Stimulated activated CD8-positive, alpha-beta memory T cell treated with anti-CD3 and anti-CD28 coated beads, Interleukin-15, amount 100 ng/mL, for 1 hour (primary cell): ENCODE measurements at regions not wholly inside any gene's neighbourhood (a gene's known extent, or its start where the extent isn't known, plus 50 kb on each side); places are given as distances from the start of the nearest gene placed in this dataset.
"Not testable (repeated sequence)": the region's sequence is repeated elsewhere in the genome, so short reads cannot be mapped to it uniquely, and the experiment has no call there.

Experiments used
- DNase-seq: peaks from one replicate; pipeline ENCODE4 v3.0.0-alpha.2; 2020; ENCODE audit warnings: low read depth

GRCh38 chr9:31112491-31112890 lies 1272.0 kb upstream of the ACO1 start:
- no peak for DNase-seq

GRCh38 chr9:31114346-31114745 lies 1270.1 kb upstream of the ACO1 start:
- no peak for DNase-seq

- DNase-seq = peak; percentile 5
Measured at GRCh38 chr9:31119890-31120454, 1264.5 kb upstream of the ACO1 start.

GRCh38 chr9:31124389-31124788 lies 1260.1 kb upstream of the ACO1 start:
- DNase-seq = no peak

- DNase-seq = no peak
Measured at GRCh38 chr9:31135567-31135966, 1248.9 kb upstream of the ACO1 start.

GRCh38 chr9:31136524-31136923 lies 1247.9 kb upstream of the ACO1 start:
- DNase-seq = no peak

- no peak for DNase-seq
Measured at GRCh38 chr9:31137176-31138160, 1247.0 kb upstream of the ACO1 start.

- no peak for DNase-seq
Measured at GRCh38 chr9:31140316-31140715, 1244.1 kb upstream of the ACO1 start.

- DNase-seq = no peak
Measured at GRCh38 chr9:31142456-31142855, 1242.0 kb upstream of the ACO1 start.

GRCh38 chr9:31144614-31145013 lies 1239.8 kb upstream of the ACO1 start:
- no peak for DNase-seq

- DNase-seq = no peak
Measured at GRCh38 chr9:31146485-31147166, 1237.8 kb upstream of the ACO1 start.

GRCh38 chr9:31153250-31153840 lies 1231.1 kb upstream of the ACO1 start:
- DNase-seq = no peak

GRCh38 chr9:31166516-31166915 lies 1217.9 kb upstream of the ACO1 start:
- no peak for DNase-seq

- no peak for DNase-seq
Measured at GRCh38 chr9:31168161-31168560, 1216.3 kb upstream of the ACO1 start.

GRCh38 chr9:31174681-31175080 lies 1209.8 kb upstream of the ACO1 start:
- no peak for DNase-seq

GRCh38 chr9:31183866-31184265 lies 1200.6 kb upstream of the ACO1 start:
- DNase-seq = no peak

GRCh38 chr9:31185831-31186230 lies 1198.6 kb upstream of the ACO1 start:
- no peak for DNase-seq

- no peak for DNase-seq
Measured at GRCh38 chr9:31188496-31188895, 1195.9 kb upstream of the ACO1 start.

GRCh38 chr9:31210978-31211570 lies 1173.4 kb upstream of the ACO1 start:
- DNase-seq = no peak

- not testable (repeated sequence) for DNase-seq
Measured at GRCh38 chr9:31229976-31230375, 1154.5 kb upstream of the ACO1 start.

GRCh38 chr9:31232485-31232884 lies 1152.0 kb upstream of the ACO1 start:
- DNase-seq = no peak

GRCh38 chr9:31236344-31236743 lies 1148.1 kb upstream of the ACO1 start:
- DNase-seq = no peak
